Transverse colon (tissue), 4 donors: ENCODE measurements at regions not wholly inside any gene's neighbourhood (a gene's known extent, or its start where the extent isn't known, plus 50 kb on each side); places are given as distances from the start of the nearest gene placed in this dataset.
"Not testable (repeated sequence)": the region's sequence is repeated elsewhere in the genome, so short reads cannot be mapped to it uniquely, and the experiment has no call there.

ENCODE experiments used
- DNase-seq: peaks from one replicate; pipeline ENCODE4 v3.0.0-alpha.2; 2019
- H3K27ac ChIP-seq, 4 donors: fragments of 200-600 bp; sonication (generic); 2 replicates each; pipeline ENCODE4 v1.5.1; 2016 to 2018; ENCODE audit warnings: inconsistent platforms in 4 of 4
- H3K27me3 ChIP-seq: fragments of 200-600 bp; sonication (generic); 2 replicates; pipeline ENCODE4 v1.5.1; 2017; ENCODE audit warnings: inconsistent platforms
- H3K36me3 ChIP-seq, 4 donors: fragments of 200-600 bp; sonication (generic); 2 replicates each; pipeline ENCODE4 v1.5.1; 2017 to 2019; ENCODE audit warnings: inconsistent platforms in 4 of 4
- H3K4me1 ChIP-seq, 4 donors: fragments of 200-600 bp; sonication (generic); 2 replicates each; pipeline ENCODE4 v1.5.1; 2017 to 2020; ENCODE audit warnings: inconsistent platforms in 4 of 4
- H3K4me3 ChIP-seq, 4 donors: fragments of 200-600 bp; sonication (generic); 1 replicate in 1 of 4; 2 replicates in 3 of 4; pipeline versions ENCODE4 v1.5.1 to v1.6.1; 2017 to 2019; ENCODE audit warnings: inconsistent platforms in 4 of 4
- H3K9me3 ChIP-seq, 2 donors: fragments of 200-600 bp; sonication (generic); 2 replicates each; pipeline ENCODE4 v1.5.1; 2017 to 2019; ENCODE audit warnings: inconsistent platforms in 2 of 2
- CTCF ChIP-seq, 5 experiments: fragments of 200-600 bp in 3 of 5; fragments of 450-650 bp in 2 of 5; sonication (generic) in 3 of 5; IDR thresholded peaks; 1 replicate in 2 of 5; 2 replicates in 3 of 5; pipeline ENCODE4 v1.5.1; 2016 to 2017; ENCODE audit warnings: antibody characterized with exemption in 5 of 5, inconsistent platforms in 3 of 5, mild to moderate bottlenecking in 2 of 5, moderate library complexity in 1 of 5
- EP300 ChIP-seq: sonication (generic); formaldehyde crosslinking; IDR thresholded peaks from one replicate; pipeline ENCODE4 v1.6.1; 2017; ENCODE audit warnings: antibody characterized with exemption, low read depth
- POLR2A ChIP-seq: fragments of 450-650 bp; IDR thresholded peaks from one replicate; pipeline ENCODE4 v1.6.1; 2016; ENCODE audit warnings: antibody characterized with exemption, mild to moderate bottlenecking, moderate library complexity
- POLR2AphosphoS5 ChIP-seq, 3 donors: sonication (generic); formaldehyde crosslinking; IDR thresholded peaks; one replicate each; pipeline ENCODE4 v1.6.1; 2016; ENCODE audit warnings: antibody characterized with exemption in 3 of 3
- whole genome bisulfite sequencing, 2 donors: methylation state at CpG; one replicate each; pipeline ENCODE4 v1.1.5; 2018; ENCODE audit warnings: low coverage in 1 of 2; 5-methylcytosine and 5-hydroxymethylcytosine counted together
- in situ Hi-C, 4 donors: fragments of 200-750 bp; cut with MboI; loops; one replicate each; pipeline versions ENCODE4 v1.15.0 to v1.15.1; 2017; ENCODE audit warnings: low sequenced_read_pairs in 3 of 4, low pct_ligation_motif_present in 1 of 4, low pct_unique_long_range_greater_than_20kb in 1 of 4
- intact Hi-C: fragments of 100-400 bp; cut with DNase I; formaldehyde crosslinking; loops from one replicate; pipeline ENCODE4 v1.15.1; 2023; ENCODE audit warnings: low total_unique reads

- no peaks in the 10 kb centered on the region for H3K36me3 ChIP-seq
- H3K9me3 ChIP-seq, result no peaks in the 10 kb centered on the region
- 68 to 75% methylated on average over 2 of the region's 2 CpGs for WGBS, 2 donors
- H3K4me1 ChIP-seq, result no peaks in the 10 kb centered on the region
- H3K4me3 ChIP-seq, result no peak overlapping the region
- H3K27me3 ChIP-seq, result no peaks in the 10 kb centered on the region
- intact Hi-C loops (no loop called here), in situ Hi-C loops (no loop called here)
- no peak overlapping the region for H3K27ac ChIP-seq
- DNase-seq, result no peak
- no peak for TF ChIP-seq CTCF (IDR thresholded peaks at IDR 0.05)
- no peak for TF ChIP-seq POLR2AphosphoS5 (IDR thresholded peaks at IDR 0.05)
- no peak for TF ChIP-seq EP300
- TF ChIP-seq POLR2A, result no peak
Measured at GRCh38 chr3:178109691-178110090, 426.5 kb upstream of the KCNMB2 start.

- intact Hi-C loops, result no loop called here
- Histone ChIP-seq H3K27me3 (no peaks in the 10 kb centered on the region), H3K27ac (no peak overlapping the region), H3K4me1 (no peaks in the 10 kb centered on the region), H3K9me3 (no peaks in the 10 kb centered on the region), H3K4me3 (no peak overlapping the region), H3K36me3 (no peaks in the 10 kb centered on the region)
- TF ChIP-seq EP300, result no peak
- no peak for TF ChIP-seq POLR2A
- TF ChIP-seq CTCF (IDR thresholded peaks at IDR 0.05), result no peak
- no peak for TF ChIP-seq POLR2AphosphoS5 (IDR thresholded peaks at IDR 0.05)
- in situ Hi-C loops, result no loop called here
- DNase-seq, result no peak
- WGBS, 2 donors, result 95 to 100% methylated on average over 3 to 6 of the region's 6 CpGs
Measured at GRCh38 chr3:178112134-178112533, 424.1 kb upstream of the KCNMB2 start.

DNA sequence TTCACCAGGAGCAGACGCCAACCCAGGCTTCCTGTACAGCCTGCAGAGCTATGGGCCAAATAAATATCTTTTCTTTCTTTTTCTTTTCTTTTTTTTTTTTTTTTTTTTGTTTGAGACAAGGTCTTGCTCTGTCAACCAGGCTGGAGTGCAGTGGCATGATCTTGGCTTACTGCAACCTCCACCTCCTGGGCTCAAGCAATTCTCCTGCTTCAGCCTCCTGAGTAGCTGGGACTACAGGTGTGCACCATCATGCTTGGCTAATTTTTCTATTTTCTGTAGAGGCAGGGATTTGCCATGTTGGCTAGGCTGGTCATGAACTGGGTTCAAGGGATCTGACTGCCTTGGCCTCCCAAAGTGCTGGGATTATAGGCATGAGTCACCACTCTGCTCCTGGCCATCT, 423.7 kb upstream of the KCNMB2 start:
- H3K27ac ChIP-seq, H3K27me3 ChIP-seq, H3K36me3 ChIP-seq, H3K4me3 ChIP-seq, in situ Hi-C loops, H3K9me3 ChIP-seq, H3K4me1 ChIP-seq, intact Hi-C loops, DNase-seq: not testable (repeated sequence)
- 89 to 100% methylated on average over 1 of the region's 1 CpG for WGBS, 2 donors

DNA sequence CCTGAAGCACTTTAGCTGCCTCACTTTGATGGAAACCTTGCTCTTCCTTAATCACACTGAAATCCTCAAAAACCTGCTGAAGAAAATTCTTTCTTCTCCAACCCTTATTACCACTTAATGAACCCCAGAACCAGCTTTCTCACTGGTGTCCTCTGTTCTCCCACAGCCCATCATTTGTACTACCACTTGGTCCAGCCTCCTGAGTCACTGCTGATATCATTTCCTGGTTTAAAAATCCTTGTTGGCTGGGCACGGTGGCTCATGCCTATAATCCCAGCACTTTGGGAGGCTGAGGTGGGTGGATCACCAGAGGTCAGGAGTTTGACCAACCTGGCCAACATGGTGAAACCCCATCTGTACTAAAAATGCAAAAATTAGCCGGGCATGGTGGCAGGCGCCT, 418.6 kb upstream of the KCNMB2 start:
- Histone ChIP-seq H3K4me1 (no peaks in the 10 kb centered on the region), H3K27ac (no peak overlapping the region), H3K27me3 (no peaks in the 10 kb centered on the region), H3K36me3 (no peaks in the 10 kb centered on the region), H3K9me3 (no peaks in the 10 kb centered on the region), H3K4me3 (no peak overlapping the region)
- no peak for DNase-seq
- no peak for TF ChIP-seq EP300
- intact Hi-C loops, result no loop called here
- in situ Hi-C loops, result no loop called here
- WGBS, 2 donors, result 87% methylated on average over 3 of the region's 3 CpGs; no CpG with 5 or more reads in 1 of the 2 donors

DNA sequence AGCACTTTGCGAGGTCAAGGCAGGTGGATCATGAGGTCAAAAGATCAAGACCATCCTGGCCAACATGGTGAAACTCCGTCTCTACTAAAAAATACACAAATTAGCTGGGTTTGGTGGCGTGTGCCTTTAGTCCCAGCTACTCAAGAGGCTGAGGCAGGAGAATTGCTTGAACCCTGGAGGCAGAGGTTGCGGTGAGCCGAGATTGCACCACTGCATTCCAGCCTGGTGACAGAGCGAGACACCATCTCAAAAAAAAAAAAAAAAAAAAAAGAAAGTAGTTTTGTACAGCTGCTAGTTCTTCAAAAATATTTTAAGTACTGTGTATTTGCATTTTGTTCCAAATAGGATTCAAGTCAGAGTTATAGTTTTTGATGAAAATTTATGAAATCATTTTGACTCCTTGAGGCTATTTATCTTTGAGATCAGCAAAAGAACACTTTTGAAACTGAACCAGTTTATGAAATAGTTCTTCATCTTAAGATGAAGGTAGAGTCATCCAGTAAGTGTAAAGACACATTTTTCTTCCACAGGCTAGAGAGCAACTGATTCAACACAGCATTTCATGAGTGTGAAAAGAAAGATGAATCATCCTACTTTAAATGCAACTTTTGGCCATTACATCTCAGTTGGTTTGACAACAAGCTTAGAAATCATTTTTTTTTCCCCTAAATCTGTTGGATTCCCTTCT, 416.5 kb upstream of the KCNMB2 start:
- H3K9me3 ChIP-seq, H3K27me3 ChIP-seq, H3K4me1 ChIP-seq, intact Hi-C loops, in situ Hi-C loops, H3K4me3 ChIP-seq, H3K36me3 ChIP-seq: not testable (repeated sequence)
- WGBS, 2 donors, result 56 to 70% methylated on average over 3 to 6 of the region's 6 CpGs
- H3K27ac ChIP-seq, result peak overlapping the region in 1 of 4 donors; percentile 44
- peak; percentile 15 for DNase-seq

- Histone ChIP-seq H3K27ac (peak overlapping the region in 1 of 4 donors; percentile 6), H3K4me1 (no peaks in the 10 kb centered on the region), H3K27me3 (no peaks in the 10 kb centered on the region), H3K9me3 (no peaks in the 10 kb centered on the region), H3K36me3 (no peaks in the 10 kb centered on the region), H3K4me3 (no peak overlapping the region)
- intact Hi-C loops (no loop called here), in situ Hi-C loops (no loop called here)
- WGBS, 2 donors, result 88 to 93% methylated on average over 1 to 2 of the region's 2 CpGs
- TF ChIP-seq POLR2AphosphoS5 (IDR thresholded peaks at IDR 0.05) (no peak), EP300 (no peak), CTCF (IDR thresholded peaks at IDR 0.05) (no peak), POLR2A (no peak)
- DNase-seq, result no peak
Measured at GRCh38 chr3:178120367-178120766, 415.9 kb upstream of the KCNMB2 start.
